Gastroesophageal sphincter (tissue), 4 donors: ENCODE measurements at regions not wholly inside any gene's neighbourhood (a gene's known extent, or its start where the extent isn't known, plus 50 kb on each side); places are given as distances from the start of the nearest gene placed in this dataset.

Experiments
- ATAC-seq: fragments of 150-250 bp; one replicate; pipeline ENCODE4 v1.9.1; 2016; ENCODE audit warnings: mild to moderate bottlenecking, moderate library complexity
- H3K27ac ChIP-seq, 4 donors: fragments of 200-600 bp; sonication (generic) in 3 of 4; 1 replicate in 3 of 4; 2 replicates in 1 of 4; pipeline ENCODE4 v1.5.1; 2016 to 2019
- H3K27me3 ChIP-seq: fragments of 200-600 bp; sonication (generic); one replicate; pipeline ENCODE4 v1.5.1; 2019
- H3K36me3 ChIP-seq, 2 donors: fragments of 200-600 bp; sonication (generic); one replicate each; pipeline ENCODE4 v1.5.1; 2019; ENCODE audit warnings: control low read depth in 1 of 2
- H3K4me1 ChIP-seq, 3 donors: fragments of 200-600 bp; sonication (generic); 1 replicate in 2 of 3; 2 replicates in 1 of 3; pipeline ENCODE4 v1.5.1; 2016 to 2019; ENCODE audit warnings: control low read depth in 2 of 3
- H3K4me3 ChIP-seq, 2 donors: fragments of 200-600 bp; sonication (generic); one replicate each; pipeline ENCODE4 v1.5.1; 2019; ENCODE audit warnings: mild to moderate bottlenecking in 1 of 2, moderate library complexity in 1 of 2
- H3K9me3 ChIP-seq, 3 donors: fragments of 200-600 bp; sonication (generic); one replicate each; pipeline ENCODE4 v1.5.1; 2017 to 2019; ENCODE audit warnings: control low read depth in 2 of 3
- EP300 ChIP-seq: sonication (generic); formaldehyde crosslinking; IDR thresholded peaks from one replicate; pipeline ENCODE4 v1.6.1; 2017; ENCODE audit warnings: antibody characterized with exemption, mild to moderate bottlenecking
- POLR2A ChIP-seq, 2 donors: fragments of 450-650 bp; IDR thresholded peaks; one replicate each; pipeline ENCODE4 v1.6.1; 2017; ENCODE audit warnings: antibody characterized with exemption in 2 of 2, mild to moderate bottlenecking in 2 of 2, moderate library complexity in 1 of 2
- POLR2AphosphoS5 ChIP-seq: sonication (generic); formaldehyde crosslinking; IDR thresholded peaks from one replicate; pipeline ENCODE4 v1.6.1; 2017; ENCODE audit warnings: antibody characterized with exemption
- WGBS, 2 donors: methylation state at CpG; one replicate each; pipeline ENCODE4 v1.1.5; 2018; ENCODE audit warnings: low coverage in 1 of 2; 5-methylcytosine and 5-hydroxymethylcytosine counted together
- TF ChIP-seq, protein P1 (sequence below), 4 experiments: fragments of 200-600 bp in 2 of 4; fragments of 450-650 bp in 2 of 4; sonication (generic) in 1 of 4; IDR thresholded peaks; one replicate each; pipeline ENCODE4 v1.5.1; 2017 to 2019; ENCODE audit warnings: antibody characterized with exemption in 4 of 4, mild to moderate bottlenecking in 2 of 4, moderate library complexity in 2 of 4

DNA sequence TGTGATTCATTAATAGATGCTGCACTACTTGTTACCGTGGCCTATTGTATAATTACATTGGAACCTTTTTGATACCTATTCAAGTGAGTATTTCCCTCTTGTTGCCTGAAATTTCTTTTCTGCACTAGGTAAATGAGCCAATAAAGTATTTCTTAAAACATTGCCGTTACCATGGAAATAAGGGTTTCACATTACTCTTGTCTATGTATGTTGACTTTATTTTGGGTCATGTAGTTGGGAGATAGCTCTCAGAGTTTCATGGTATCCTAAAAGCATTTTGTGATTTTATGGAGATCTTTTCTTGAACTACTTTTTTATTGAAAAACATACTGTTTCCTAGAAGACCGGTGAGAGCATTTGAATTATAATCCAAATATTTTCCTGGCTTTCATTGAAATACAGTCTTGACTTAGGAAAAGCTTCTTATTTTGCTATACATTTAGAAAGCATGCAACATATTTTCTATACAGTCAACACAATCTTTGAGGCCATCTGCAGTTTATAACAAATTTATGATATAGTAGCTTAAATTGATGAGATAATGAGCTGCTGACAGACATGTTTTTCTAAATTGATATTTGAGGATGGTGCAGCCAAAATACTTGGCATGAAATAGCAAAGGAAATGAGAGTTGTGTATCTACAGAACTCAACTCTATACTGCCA, 650.4 kb downstream of the RFPL4B start:
- 78 to 91% methylated on average over 3 of the region's 3 CpGs for WGBS, 2 donors

DNA sequence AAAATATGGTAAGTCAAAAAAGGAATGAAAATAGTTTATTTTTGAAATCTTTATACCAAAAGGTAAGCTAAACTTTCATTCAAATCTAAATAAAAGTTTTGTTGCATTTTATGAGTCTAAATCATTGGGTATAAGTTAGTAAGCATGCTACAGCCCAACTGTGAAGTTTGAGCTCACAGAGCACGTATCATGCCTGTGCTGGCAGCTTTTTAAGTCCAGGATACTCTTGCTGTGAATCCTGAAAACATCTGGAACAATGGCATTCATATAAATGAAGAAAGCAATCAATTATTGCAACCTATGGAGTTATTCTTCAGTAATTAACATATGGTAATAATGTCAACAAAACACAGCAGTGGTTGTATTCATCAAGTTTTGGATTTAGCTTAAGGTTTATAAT, 656.9 kb downstream of the RFPL4B start:
- 100% methylated on average over 1 of the region's 1 CpG for WGBS, 2 donors
- no peak overlapping the region for H3K4me3 ChIP-seq
- H3K36me3 ChIP-seq: no peaks in the 10 kb centered on the region
- H3K27me3 ChIP-seq: no peaks in the 10 kb centered on the region
- no peaks in the 10 kb centered on the region for H3K9me3 ChIP-seq
- H3K4me1 ChIP-seq: no peaks in the 10 kb centered on the region
- TF ChIP-seq POLR2A (IDR thresholded peaks at IDR 0.05): no peak
- TF ChIP-seq EP300: no peak
- TF ChIP-seq, protein P1, sequence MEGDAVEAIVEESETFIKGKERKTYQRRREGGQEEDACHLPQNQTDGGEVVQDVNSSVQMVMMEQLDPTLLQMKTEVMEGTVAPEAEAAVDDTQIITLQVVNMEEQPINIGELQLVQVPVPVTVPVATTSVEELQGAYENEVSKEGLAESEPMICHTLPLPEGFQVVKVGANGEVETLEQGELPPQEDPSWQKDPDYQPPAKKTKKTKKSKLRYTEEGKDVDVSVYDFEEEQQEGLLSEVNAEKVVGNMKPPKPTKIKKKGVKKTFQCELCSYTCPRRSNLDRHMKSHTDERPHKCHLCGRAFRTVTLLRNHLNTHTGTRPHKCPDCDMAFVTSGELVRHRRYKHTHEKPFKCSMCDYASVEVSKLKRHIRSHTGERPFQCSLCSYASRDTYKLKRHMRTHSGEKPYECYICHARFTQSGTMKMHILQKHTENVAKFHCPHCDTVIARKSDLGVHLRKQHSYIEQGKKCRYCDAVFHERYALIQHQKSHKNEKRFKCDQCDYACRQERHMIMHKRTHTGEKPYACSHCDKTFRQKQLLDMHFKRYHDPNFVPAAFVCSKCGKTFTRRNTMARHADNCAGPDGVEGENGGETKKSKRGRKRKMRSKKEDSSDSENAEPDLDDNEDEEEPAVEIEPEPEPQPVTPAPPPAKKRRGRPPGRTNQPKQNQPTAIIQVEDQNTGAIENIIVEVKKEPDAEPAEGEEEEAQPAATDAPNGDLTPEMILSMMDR (IDR thresholded peaks at IDR 0.05): no peak
- TF ChIP-seq POLR2AphosphoS5: no peak
- no peak overlapping the region for H3K27ac ChIP-seq
- no peak for ATAC-seq

More for the DNA sequence above, 650.4 kb downstream of the RFPL4B start:
- Histone ChIP-seq H3K27ac (no peak overlapping the region), H3K4me1 (no peaks in the 10 kb centered on the region), H3K4me3 (no peak overlapping the region), H3K36me3 (no peaks in the 10 kb centered on the region), H3K9me3 (no peaks in the 10 kb centered on the region), H3K27me3 (no peaks in the 10 kb centered on the region)
- TF ChIP-seq POLR2A (IDR thresholded peaks at IDR 0.05): no peak
- TF ChIP-seq, protein P1 (IDR thresholded peaks at IDR 0.05): no peak
- TF ChIP-seq EP300: no peak
- TF ChIP-seq POLR2AphosphoS5: no peak
- no peak for ATAC-seq

DNA sequence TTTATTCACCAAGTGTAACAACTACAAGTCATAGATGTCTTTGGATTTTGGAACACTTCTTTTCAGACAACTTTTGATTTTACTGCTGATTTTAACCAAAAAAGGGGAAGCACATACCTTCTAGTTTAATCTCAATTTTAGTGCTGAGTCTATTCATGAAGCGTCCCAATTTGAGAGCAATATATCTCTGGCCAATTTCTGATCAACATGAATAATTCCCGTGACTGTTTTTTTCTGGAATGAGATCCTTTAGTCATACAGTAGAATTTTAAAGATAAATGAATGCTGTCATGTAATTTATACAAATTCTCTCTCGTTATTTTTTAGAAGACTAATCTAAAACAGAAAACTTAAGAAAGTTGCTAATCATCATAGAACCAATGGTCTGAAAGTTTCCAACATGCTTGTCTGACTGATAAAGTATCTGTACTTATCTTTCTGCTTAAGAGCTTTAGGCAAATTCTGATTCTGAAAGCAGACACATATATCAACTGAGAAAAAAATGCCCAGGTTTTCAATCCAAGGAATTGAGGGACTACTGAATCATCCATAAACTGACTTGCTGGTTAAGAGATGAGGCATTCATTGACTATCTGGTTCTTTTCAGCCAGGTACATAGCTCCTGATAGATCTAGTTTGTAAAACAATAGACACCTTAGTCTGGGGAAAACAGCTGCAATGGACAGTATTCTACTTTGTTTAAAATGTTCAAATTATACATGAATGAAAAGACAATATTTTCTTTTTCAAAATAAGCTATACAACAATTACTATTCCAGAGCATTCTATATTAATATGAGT, 657.5 kb downstream of the RFPL4B start:
- no peak for ATAC-seq
- TF ChIP-seq, protein P1 (IDR thresholded peaks at IDR 0.05): no peak
- TF ChIP-seq EP300: no peak
- no peak for TF ChIP-seq POLR2A (IDR thresholded peaks at IDR 0.05)
- TF ChIP-seq POLR2AphosphoS5: no peak
- no peak overlapping the region for H3K27ac ChIP-seq
- H3K36me3 ChIP-seq: no peaks in the 10 kb centered on the region
- H3K4me1 ChIP-seq: peaks cover 0 to 2% (median 0%) of the 10 kb centered on the region in 3 donors
- WGBS, 2 donors: 40 to 57% methylated on average over 3 of the region's 3 CpGs
- no peaks in the 10 kb centered on the region for H3K9me3 ChIP-seq
- H3K27me3 ChIP-seq: no peaks in the 10 kb centered on the region
- H3K4me3 ChIP-seq: no peak overlapping the region

DNA sequence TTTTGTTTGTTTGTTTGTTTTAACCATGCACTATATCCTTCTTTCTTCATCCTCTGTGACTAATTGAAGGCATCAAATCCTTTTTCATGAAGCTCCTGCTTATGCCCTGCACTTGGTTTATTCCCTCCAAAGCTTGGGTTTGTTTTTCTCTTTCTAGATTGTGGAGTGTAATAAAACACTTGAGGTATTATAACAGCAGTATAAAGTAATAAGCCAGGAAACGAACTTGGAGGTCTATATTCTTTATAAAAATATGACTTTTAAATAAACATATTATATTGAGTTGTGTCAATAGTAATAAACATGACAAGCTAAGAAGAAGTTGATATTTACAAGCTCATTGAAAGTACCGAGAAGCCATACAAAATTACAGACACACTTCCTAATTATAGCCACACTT, 659.4 kb downstream of the RFPL4B start:
- no peaks in the 10 kb centered on the region for H3K36me3 ChIP-seq
- H3K27me3 ChIP-seq: no peaks in the 10 kb centered on the region
- peaks cover 0 to 17% (median 2%) of the 10 kb centered on the region in 3 donors for H3K4me1 ChIP-seq
- WGBS, 2 donors: 90 to 100% methylated on average over 2 of the region's 2 CpGs
- ATAC-seq: no peak
- no peak overlapping the region for H3K27ac ChIP-seq
- H3K9me3 ChIP-seq: no peaks in the 10 kb centered on the region
- H3K4me3 ChIP-seq: no peak overlapping the region
- TF ChIP-seq, protein P1 (IDR thresholded peaks at IDR 0.05): no peak
- no peak for TF ChIP-seq EP300
- TF ChIP-seq POLR2AphosphoS5: no peak
- no peak for TF ChIP-seq POLR2A (IDR thresholded peaks at IDR 0.05)
